OCI-M1 (cell line): ENCODE measurements at regions not wholly inside any gene's neighbourhood (a gene's known extent, or its start where the extent isn't known, plus 50 kb on each side); places are given as distances from the start of the nearest gene placed in this dataset.

Experiments used
- DNase-seq: peaks from one replicate; lab custom pipeline; 2025; lab: John Stamatoyannopoulos, UW

- DNase-seq = no peak
These were observed 163.4 kb upstream of the RTL1 start for GRCh38 chr14:101066826-101067510.

- DNase-seq = no peak
These were observed 165.0 kb upstream of the RTL1 start for GRCh38 chr14:101068313-101069227.

- no peak for DNase-seq
These were observed 165.7 kb upstream of the RTL1 start for GRCh38 chr14:101069228-101069549.

GRCh38 chr14:101069666-101070362 is 166.3 kb upstream of the RTL1 start:
- DNase-seq = no peak

- no peak for DNase-seq
These were observed 167.3 kb upstream of the RTL1 start for GRCh38 chr14:101070540-101071492.

GRCh38 chr14:101071493-101071906 is 168.0 kb upstream of the RTL1 start:
- DNase-seq = no peak

- no peak for DNase-seq
These were observed 168.5 kb upstream of the RTL1 start for GRCh38 chr14:101072070-101072469.

- DNase-seq = no peak
These were observed 169.0 kb upstream of the RTL1 start for GRCh38 chr14:101072531-101072930.

GRCh38 chr14:101072945-101073597 is 169.5 kb upstream of the RTL1 start:
- DNase-seq = peak; percentile 10

GRCh38 chr14:101073598-101073965 is 170.1 kb upstream of the RTL1 start:
- no peak for DNase-seq

- no peak for DNase-seq
These were observed 170.9 kb upstream of the RTL1 start for GRCh38 chr14:101074196-101075024.

GRCh38 chr14:101075025-101075800 is 171.7 kb upstream of the RTL1 start:
- no peak for DNase-seq

- DNase-seq = no peak
These were observed 172.4 kb upstream of the RTL1 start for GRCh38 chr14:101075801-101076413.

- DNase-seq = no peak
These were observed 173.1 kb upstream of the RTL1 start for GRCh38 chr14:101076451-101077198.

GRCh38 chr14:101077481-101078074 is 174.1 kb upstream of the RTL1 start:
- DNase-seq = no peak

- no peak for DNase-seq
These were observed 174.8 kb upstream of the RTL1 start for GRCh38 chr14:101078170-101078891.

- no peak for DNase-seq
These were observed 175.3 kb upstream of the RTL1 start for GRCh38 chr14:101078892-101079221.
